NCI-H2081 (cell line): ENCODE measurements at regions not wholly inside any gene's neighbourhood (a gene's known extent, or its start where the extent isn't known, plus 50 kb on each side); places are given as distances from the start of the nearest gene placed in this dataset.

Source experiments
- DNase-seq, 2 experiments: peaks; one replicate each; lab custom pipeline; 2025; lab: John Stamatoyannopoulos, UW

DNA sequence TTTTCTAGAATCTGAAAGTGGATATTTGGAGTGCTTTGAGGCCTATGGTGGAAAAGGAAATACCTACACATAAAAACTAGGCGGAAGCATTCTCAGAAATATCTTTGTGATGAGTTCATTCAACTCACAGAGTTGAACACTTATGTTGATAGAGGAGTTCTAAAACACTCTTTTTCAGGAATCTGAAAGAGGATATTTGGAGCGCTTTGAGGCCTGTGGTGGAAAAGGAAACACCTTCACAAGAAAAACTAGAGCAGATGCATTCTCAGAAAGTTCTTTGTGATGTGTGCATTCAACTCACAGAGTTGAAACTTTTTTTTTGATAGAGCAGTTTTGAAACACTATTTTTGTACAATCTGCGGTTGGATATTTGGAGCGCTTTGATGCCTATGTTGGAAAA, 1250.0 kb upstream of the DEFB115 start:
- DNase-seq = peak in 1 of 2 experiments; percentile 8
